ENCODE measurements at regions not wholly inside any gene's neighbourhood (a gene's known extent, or its start where the extent isn't known, plus 50 kb on each side); places are given as distances from the start of the nearest gene placed in this dataset.

DNA sequence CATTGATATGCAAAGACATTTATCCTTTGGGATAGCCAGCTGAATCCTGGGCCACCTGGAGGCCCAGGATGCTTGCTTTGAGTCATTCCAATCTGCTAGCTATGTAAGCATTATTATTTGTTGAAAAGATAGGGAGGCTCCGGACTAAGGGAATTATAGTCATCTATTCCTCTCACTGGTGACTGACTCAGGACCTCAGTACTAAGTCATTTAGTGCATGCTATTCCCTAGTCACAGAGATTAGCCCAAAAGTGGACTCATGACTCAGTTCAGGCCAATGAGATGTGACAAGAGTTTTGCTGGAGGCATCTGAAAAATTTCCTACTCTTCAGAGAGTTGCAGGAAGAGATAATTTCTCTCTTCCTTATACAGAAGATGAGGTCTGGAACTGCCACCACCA, 67.9 kb upstream of the ITM2B start:
- no peak overlapping the region for H3K27ac ChIP-seq (ENCODE audit: low read depth, low read length)
- no peak overlapping the region for H3K4me2 ChIP-seq (ENCODE audit: low read length)
- peaks cover 12% of the 10 kb centered on the region; the same call in 1 of the 2 replicates for H3K27me3 ChIP-seq (ENCODE audit: control insufficient read depth, low read length)
- H3K79me2 ChIP-seq (ENCODE audit: control insufficient read depth, low read length): no peaks in the 10 kb centered on the region
- no peaks in the 10 kb centered on the region for H3K9me3 ChIP-seq (ENCODE audit: control insufficient read depth, insufficient read depth, low read length)
- no peaks in the 10 kb centered on the region for H3F3A ChIP-seq (ENCODE audit: control insufficient read depth, insufficient read depth)
- H4K20me1 ChIP-seq (ENCODE audit: control insufficient read depth, insufficient read depth, low read depth, low read length): no peaks in the 10 kb centered on the region
- no peaks in the 10 kb centered on the region for H3K9me2 ChIP-seq (replicated peaks; ENCODE audit: control insufficient read depth, low read length)
- H3K4me1 ChIP-seq (ENCODE audit: control insufficient read depth, low read length): no peaks in the 10 kb centered on the region
- no peak for TF ChIP-seq EZH2phosphoT487 (IDR thresholded peaks at IDR 0.05; ENCODE audit: borderline replicate concordance, low read length)
- TF ChIP-seq, protein P1, sequence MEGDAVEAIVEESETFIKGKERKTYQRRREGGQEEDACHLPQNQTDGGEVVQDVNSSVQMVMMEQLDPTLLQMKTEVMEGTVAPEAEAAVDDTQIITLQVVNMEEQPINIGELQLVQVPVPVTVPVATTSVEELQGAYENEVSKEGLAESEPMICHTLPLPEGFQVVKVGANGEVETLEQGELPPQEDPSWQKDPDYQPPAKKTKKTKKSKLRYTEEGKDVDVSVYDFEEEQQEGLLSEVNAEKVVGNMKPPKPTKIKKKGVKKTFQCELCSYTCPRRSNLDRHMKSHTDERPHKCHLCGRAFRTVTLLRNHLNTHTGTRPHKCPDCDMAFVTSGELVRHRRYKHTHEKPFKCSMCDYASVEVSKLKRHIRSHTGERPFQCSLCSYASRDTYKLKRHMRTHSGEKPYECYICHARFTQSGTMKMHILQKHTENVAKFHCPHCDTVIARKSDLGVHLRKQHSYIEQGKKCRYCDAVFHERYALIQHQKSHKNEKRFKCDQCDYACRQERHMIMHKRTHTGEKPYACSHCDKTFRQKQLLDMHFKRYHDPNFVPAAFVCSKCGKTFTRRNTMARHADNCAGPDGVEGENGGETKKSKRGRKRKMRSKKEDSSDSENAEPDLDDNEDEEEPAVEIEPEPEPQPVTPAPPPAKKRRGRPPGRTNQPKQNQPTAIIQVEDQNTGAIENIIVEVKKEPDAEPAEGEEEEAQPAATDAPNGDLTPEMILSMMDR (IDR thresholded peaks at IDR 0.05; ENCODE audit: low read depth, low read length, poor library complexity, severe bottlenecking): no peak
- no peaks in the 10 kb centered on the region for H3K36me3 ChIP-seq (ENCODE audit: control insufficient read depth, low read length)
- H3K4me3 ChIP-seq (ENCODE audit: low read length): no peak overlapping the region

DNA sequence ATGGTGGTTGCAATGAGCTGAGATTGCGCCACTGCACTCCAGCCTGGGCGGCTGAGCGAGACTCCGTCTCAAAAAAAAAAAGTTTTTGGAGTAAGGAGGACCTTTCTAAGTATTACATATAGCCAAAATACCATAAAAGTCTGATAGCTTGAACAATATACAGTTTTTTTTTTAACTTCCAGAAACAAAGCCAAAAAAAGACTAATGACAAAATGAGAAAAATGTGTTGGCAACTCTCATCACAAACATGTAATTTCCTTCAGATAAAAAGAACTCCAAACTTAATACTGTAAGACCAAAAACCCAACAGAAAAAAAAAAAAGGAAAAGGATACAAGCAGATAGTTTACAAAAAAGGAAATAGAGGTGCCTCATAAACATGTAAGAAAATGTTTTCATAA, 68.2 kb upstream of the MED4 start:
- Histone ChIP-seq H3K9me3 (ENCODE audit: control insufficient read depth, insufficient read depth, low read length) (no peaks in the 10 kb centered on the region), H3K4me3 (ENCODE audit: low read length) (no peak overlapping the region), H3K79me2 (ENCODE audit: control insufficient read depth, low read length) (no peaks in the 10 kb centered on the region), H3K27me3 (ENCODE audit: control insufficient read depth, low read length) (peaks cover 10% of the 10 kb centered on the region; the same call in 1 of the 2 replicates), H3K4me2 (ENCODE audit: low read length) (no peak overlapping the region), H3K9me2 (replicated peaks; ENCODE audit: control insufficient read depth, low read length) (no peaks in the 10 kb centered on the region), H3F3A (ENCODE audit: control insufficient read depth, insufficient read depth) (no peaks in the 10 kb centered on the region), H3K4me1 (ENCODE audit: control insufficient read depth, low read length) (peaks cover 4% of the 10 kb centered on the region), H3K27ac (ENCODE audit: low read depth, low read length) (no peak overlapping the region), H4K20me1 (ENCODE audit: control insufficient read depth, insufficient read depth, low read depth, low read length) (no peaks in the 10 kb centered on the region), H3K36me3 (ENCODE audit: control insufficient read depth, low read length) (no peaks in the 10 kb centered on the region)
- TF ChIP-seq EZH2phosphoT487 (IDR thresholded peaks at IDR 0.05; ENCODE audit: borderline replicate concordance, low read length): no peak
- TF ChIP-seq, protein P1 (IDR thresholded peaks at IDR 0.05; ENCODE audit: low read depth, low read length, poor library complexity, severe bottlenecking): no peak

DNA sequence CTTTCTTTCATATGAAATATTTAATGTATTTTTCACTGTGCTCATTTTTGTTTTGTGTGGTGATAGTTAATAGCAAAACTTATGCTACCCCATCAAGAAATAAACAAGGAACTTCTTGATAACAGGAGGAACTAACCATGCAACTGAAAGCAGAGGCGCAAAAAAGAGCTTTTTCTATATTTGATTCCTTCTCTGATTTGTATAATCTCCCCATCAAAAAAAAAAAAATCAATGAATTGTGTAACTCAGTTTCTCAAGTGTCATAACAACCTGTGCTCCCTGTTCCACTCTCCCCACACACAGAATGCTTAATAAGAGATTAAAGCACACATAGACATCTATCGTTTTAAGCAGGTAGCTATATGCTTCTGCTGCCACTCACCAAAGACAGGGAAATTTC, 67.3 kb upstream of the MED4 start:
- Histone ChIP-seq H3K36me3 (ENCODE audit: control insufficient read depth, low read length) (no peaks in the 10 kb centered on the region), H3K79me2 (ENCODE audit: control insufficient read depth, low read length) (no peaks in the 10 kb centered on the region)

DNA sequence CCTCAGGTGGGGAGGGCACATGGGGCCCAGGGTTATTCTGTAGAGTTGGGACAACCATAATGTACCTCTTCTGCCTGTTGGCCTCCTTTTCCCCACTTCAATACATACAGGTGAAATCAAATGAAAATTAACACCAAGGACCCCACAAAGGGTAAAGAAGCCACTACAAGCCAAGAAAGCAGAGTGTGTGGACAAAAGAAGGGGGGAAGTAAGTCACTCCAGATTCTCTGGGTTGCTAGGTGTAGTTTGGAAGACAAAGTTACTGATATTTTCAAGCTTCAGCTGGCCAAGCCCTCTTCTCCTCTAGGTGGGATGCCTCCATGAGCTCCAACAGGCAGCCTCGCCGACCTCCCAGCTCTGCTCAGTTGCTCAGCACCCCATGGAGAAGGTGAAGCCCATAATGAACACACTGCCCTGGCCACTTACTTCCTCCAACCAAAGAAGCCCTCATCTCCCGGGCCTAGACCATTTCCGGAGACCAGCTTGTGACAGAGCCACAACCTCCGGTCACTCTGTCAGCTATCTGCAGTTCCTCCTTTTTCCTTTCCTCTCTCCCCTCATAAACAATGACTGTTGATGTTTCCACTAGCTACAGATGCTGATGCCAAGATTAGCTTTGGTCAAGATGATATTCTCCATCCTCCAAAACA, 66.8 kb upstream of the MED4 start:
- no peaks in the 10 kb centered on the region for H4K20me1 ChIP-seq (ENCODE audit: control insufficient read depth, insufficient read depth, low read depth, low read length)
- no peaks in the 10 kb centered on the region for H3F3A ChIP-seq (ENCODE audit: control insufficient read depth, insufficient read depth)
- 0 out of 2 replicates have a peak, but pooled peaks cover 6% of the 10 kb centered on the region for H3K27me3 ChIP-seq (ENCODE audit: control insufficient read depth, low read length)
- H3K9me3 ChIP-seq (ENCODE audit: control insufficient read depth, insufficient read depth, low read length): no peaks in the 10 kb centered on the region
- no peaks in the 10 kb centered on the region for H3K79me2 ChIP-seq (ENCODE audit: control insufficient read depth, low read length)
- H3K4me3 ChIP-seq (ENCODE audit: low read length): no peak overlapping the region
- H3K27ac ChIP-seq (ENCODE audit: low read depth, low read length): no peak overlapping the region
- H3K4me1 ChIP-seq (ENCODE audit: control insufficient read depth, low read length): peaks cover 6% of the 10 kb centered on the region
- H3K4me2 ChIP-seq (ENCODE audit: low read length): no peak overlapping the region
- TF ChIP-seq, protein P1 (IDR thresholded peaks at IDR 0.05; ENCODE audit: low read depth, low read length, poor library complexity, severe bottlenecking): no peak
- TF ChIP-seq EZH2phosphoT487 (IDR thresholded peaks at IDR 0.05; ENCODE audit: borderline replicate concordance, low read length): no peak
- H3K9me2 ChIP-seq (replicated peaks; ENCODE audit: control insufficient read depth, low read length): no peaks in the 10 kb centered on the region
- no peaks in the 10 kb centered on the region for H3K36me3 ChIP-seq (ENCODE audit: control insufficient read depth, low read length)

More for the DNA sequence above, 67.3 kb upstream of the MED4 start:
- TF ChIP-seq EZH2phosphoT487 (IDR thresholded peaks at IDR 0.05; ENCODE audit: borderline replicate concordance, low read length): no peak
- Histone ChIP-seq H3K9me3 (ENCODE audit: control insufficient read depth, insufficient read depth, low read length) (no peaks in the 10 kb centered on the region), H3K27ac (ENCODE audit: low read depth, low read length) (no peak overlapping the region), H3F3A (ENCODE audit: control insufficient read depth, insufficient read depth) (no peaks in the 10 kb centered on the region), H3K4me1 (ENCODE audit: control insufficient read depth, low read length) (peaks cover 6% of the 10 kb centered on the region), H3K4me2 (ENCODE audit: low read length) (no peak overlapping the region), H3K4me3 (ENCODE audit: low read length) (no peak overlapping the region), H3K9me2 (replicated peaks; ENCODE audit: control insufficient read depth, low read length) (no peaks in the 10 kb centered on the region), H3K27me3 (ENCODE audit: control insufficient read depth, low read length) (0 out of 2 replicates have a peak, but pooled peaks cover 7% of the 10 kb centered on the region), H4K20me1 (ENCODE audit: control insufficient read depth, insufficient read depth, low read depth, low read length) (no peaks in the 10 kb centered on the region)

All from DOHH2 (cell line).